ENCODE measurements at regions not wholly inside any gene's neighbourhood (a gene's known extent, or its start where the extent isn't known, plus 50 kb on each side); places are given as distances from the start of the nearest gene placed in this dataset.

GRCh38 chr9:88077071-88077617 lies 61.1 kb downstream of the SPATA31C2 start:
- Histone ChIP-seq H3K9me3 (ENCODE audit: control insufficient read depth in 2 of 3, low read length in 3 of 3) (no peaks in the 10 kb centered on the region), H3K4me3 (ENCODE audit: low read length) (no peak overlapping the region), H3K4me1 (ENCODE audit: control insufficient read depth in 2 of 2, insufficient read depth in 2 of 2, low read length in 2 of 2) (peaks cover 0 to 6% of the 10 kb centered on the region in 2 donors), H3K27me3 (ENCODE audit: control insufficient read depth in 2 of 2, insufficient read depth in 2 of 2, low read length in 2 of 2) (peaks cover 3 to 5% of the 10 kb centered on the region in 2 donors), H3K36me3 (ENCODE audit: control insufficient read depth in 2 of 3, insufficient read depth in 3 of 3, low read length in 3 of 3) (no peaks in the 10 kb centered on the region), H3K27ac (ENCODE audit: low read depth, low read length) (no peak overlapping the region)
- no peaks in the 10 kb centered on the region for H3K36me3 Mint-ChIP-seq
- H3K4me1 Mint-ChIP-seq = peaks cover 13 to 20% (median 17%) of the 10 kb centered on the region in 7 donors
- H3K27me3 Mint-ChIP-seq = peaks cover 49 to 68% (median 55%) of the 10 kb centered on the region in 5 donors
- ChIA-PET POLR2A (no interaction called here), CTCF (no interaction called here)
- DNase-seq = no peak
- no peak overlapping the region for H3K27ac Mint-ChIP-seq
- no peak for ATAC-seq
- H3K4me3 Mint-ChIP-seq = peak overlapping the region; percentile 63 to 94 (median 86)
- intact Hi-C loops (cut with micrococcal nuclease) = no loop called here
- H3K9me3 Mint-ChIP-seq = no peaks in the 10 kb centered on the region

DNA sequence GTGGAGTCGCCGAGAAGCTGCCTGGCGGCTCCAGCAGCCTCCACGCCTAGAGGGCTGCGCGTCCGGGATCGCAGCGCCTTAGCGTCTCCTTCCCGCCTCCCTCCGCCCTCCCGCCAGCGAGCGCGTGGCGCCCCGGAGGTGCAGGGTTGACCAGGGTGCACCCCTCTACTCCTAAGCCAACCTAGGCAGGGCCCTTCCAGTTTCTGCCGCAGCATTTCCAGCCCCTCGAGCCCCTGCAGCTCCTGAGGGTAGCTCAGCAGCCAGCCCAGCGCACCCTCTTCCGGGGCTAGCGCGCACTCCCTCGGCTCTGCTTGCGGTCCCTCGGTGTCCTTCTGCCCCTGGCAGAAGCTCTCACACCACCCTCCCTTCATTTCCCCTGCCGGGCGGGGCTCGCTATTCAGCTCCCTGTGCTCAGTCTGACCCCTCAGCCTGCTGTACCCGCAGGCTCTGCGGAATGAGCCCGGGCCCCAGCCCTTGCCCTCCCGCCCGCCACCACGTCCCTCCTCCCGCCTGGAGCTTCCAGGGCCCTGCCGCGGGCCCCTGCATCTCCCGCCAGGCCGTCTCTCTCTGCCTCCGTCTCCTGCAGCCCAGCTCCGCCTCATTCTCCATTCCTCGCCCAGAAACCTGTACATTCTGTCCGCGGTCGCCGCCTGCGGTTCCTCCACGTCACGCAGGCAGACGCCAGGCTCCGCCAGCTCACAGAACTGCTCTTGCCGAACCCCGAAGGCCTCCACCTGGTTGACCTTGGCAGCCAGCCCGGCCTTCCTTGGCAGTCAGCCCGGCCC lies 61.8 kb downstream of the SPATA31C2 start:
- peak overlapping the region; percentile 63 to 94 (median 86) for H3K4me3 Mint-ChIP-seq
- Histone ChIP-seq H3K4me1 (ENCODE audit: control insufficient read depth in 2 of 2, insufficient read depth in 2 of 2, low read length in 2 of 2) (peaks cover 0 to 6% of the 10 kb centered on the region in 2 donors), H3K9me3 (ENCODE audit: control insufficient read depth in 2 of 3, low read length in 3 of 3) (no peaks in the 10 kb centered on the region), H3K36me3 (ENCODE audit: control insufficient read depth in 2 of 3, insufficient read depth in 3 of 3, low read length in 3 of 3) (no peaks in the 10 kb centered on the region), H3K27ac (ENCODE audit: low read depth, low read length) (no peak overlapping the region), H3K4me3 (ENCODE audit: low read length) (peak overlapping the region; percentile 39), H3K27me3 (ENCODE audit: control insufficient read depth in 2 of 2, insufficient read depth in 2 of 2, low read length in 2 of 2) (peaks cover 3 to 5% of the 10 kb centered on the region in 2 donors)
- H3K36me3 Mint-ChIP-seq = no peaks in the 10 kb centered on the region
- POLR2A ChIA-PET = no interaction called here
- ATAC-seq = peak; percentile 68
- H3K27ac Mint-ChIP-seq = peak overlapping the region in 1 of 9 donors; percentile 74
- peak in 5 of 9 donors; percentile 4 to 43 (median 15) for DNase-seq
- H3K9me3 Mint-ChIP-seq = no peaks in the 10 kb centered on the region
- intact Hi-C loops (cut with micrococcal nuclease) = no loop called here
- H3K27me3 Mint-ChIP-seq = peaks cover 55 to 73% (median 60%) of the 10 kb centered on the region in 5 donors
- CTCF ChIA-PET = no interaction called here
- H3K4me1 Mint-ChIP-seq = peaks cover 13 to 20% (median 17%) of the 10 kb centered on the region in 7 donors

DNA sequence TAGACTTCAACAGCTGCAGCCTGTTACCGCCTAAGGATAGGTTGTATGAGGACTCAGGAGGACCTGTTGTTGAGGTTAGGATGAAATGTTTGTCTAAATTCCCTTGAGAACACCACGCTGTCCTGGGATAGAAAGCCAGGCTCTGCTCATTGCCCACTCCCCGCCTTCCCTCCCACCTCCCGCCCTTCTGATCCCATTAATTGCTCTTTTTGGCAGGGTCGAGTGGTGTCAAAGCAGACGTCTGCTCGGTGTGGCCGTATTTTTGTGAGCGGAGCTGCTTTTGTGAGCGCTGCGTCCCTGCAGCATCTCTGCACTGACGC lies 62.3 kb downstream of the SPATA31C2 start:
- CTCF ChIA-PET = no interaction called here
- H3K36me3 Mint-ChIP-seq = no peaks in the 10 kb centered on the region
- H3K9me3 Mint-ChIP-seq = no peaks in the 10 kb centered on the region
- H3K27ac Mint-ChIP-seq = peak overlapping the region in 1 of 9 donors; percentile 74
- DNase-seq (no peak), ATAC-seq (no peak)
- Histone ChIP-seq H3K27me3 (ENCODE audit: control insufficient read depth in 2 of 2, insufficient read depth in 2 of 2, low read length in 2 of 2) (peaks cover 3 to 5% of the 10 kb centered on the region in 2 donors), H3K36me3 (ENCODE audit: control insufficient read depth in 2 of 3, insufficient read depth in 3 of 3, low read length in 3 of 3) (no peaks in the 10 kb centered on the region), H3K27ac (ENCODE audit: low read depth, low read length) (no peak overlapping the region), H3K4me3 (ENCODE audit: low read length) (peak overlapping the region; percentile 39), H3K9me3 (ENCODE audit: control insufficient read depth in 2 of 3, low read length in 3 of 3) (no peaks in the 10 kb centered on the region), H3K4me1 (ENCODE audit: control insufficient read depth in 2 of 2, insufficient read depth in 2 of 2, low read length in 2 of 2) (peaks cover 0 to 6% of the 10 kb centered on the region in 2 donors)
- peak overlapping the region; percentile 35 to 94 (median 86) for H3K4me3 Mint-ChIP-seq
- H3K4me1 Mint-ChIP-seq = peaks cover 13 to 20% (median 17%) of the 10 kb centered on the region in 7 donors
- intact Hi-C loops (cut with micrococcal nuclease) = no loop called here
- peaks cover 59 to 76% (median 61%) of the 10 kb centered on the region in 5 donors for H3K27me3 Mint-ChIP-seq
- POLR2A ChIA-PET = no interaction called here

DNA sequence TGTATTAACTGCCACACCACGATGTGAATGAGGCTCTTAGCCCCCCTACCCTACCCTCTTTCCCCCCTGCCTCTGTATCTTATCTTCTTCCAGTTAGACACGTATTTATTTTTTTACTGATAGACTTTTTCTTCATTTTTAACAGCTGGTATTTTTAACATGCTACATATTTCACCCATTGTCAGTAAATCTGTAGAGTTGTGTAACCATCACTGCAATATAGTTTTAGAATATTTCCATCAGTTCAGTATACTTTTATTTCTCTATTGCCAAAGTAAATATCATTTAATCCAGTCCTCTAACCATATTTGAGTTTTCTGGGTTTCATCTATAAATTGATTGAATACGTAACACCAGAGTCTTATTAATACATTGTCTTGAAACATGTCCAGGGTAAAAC lies 62.8 kb downstream of the SPATA31C2 start:
- CTCF ChIA-PET = no interaction called here
- Mint-ChIP-seq H3K27ac (no peak overlapping the region), H3K4me3 (peak overlapping the region in 9 of 10 donors; percentile 19 to 94 (median 87)), H3K36me3 (no peaks in the 10 kb centered on the region), H3K9me3 (no peaks in the 10 kb centered on the region), H3K27me3 (peaks cover 61 to 79% (median 64%) of the 10 kb centered on the region in 5 donors), H3K4me1 (peaks cover 13 to 20% (median 17%) of the 10 kb centered on the region in 7 donors)
- Histone ChIP-seq H3K27me3 (ENCODE audit: control insufficient read depth in 2 of 2, insufficient read depth in 2 of 2, low read length in 2 of 2) (peaks cover 3 to 7% of the 10 kb centered on the region in 2 donors), H3K27ac (ENCODE audit: low read depth, low read length) (no peak overlapping the region), H3K4me3 (ENCODE audit: low read length) (no peak overlapping the region), H3K9me3 (ENCODE audit: control insufficient read depth in 2 of 3, low read length in 3 of 3) (no peaks in the 10 kb centered on the region), H3K36me3 (ENCODE audit: control insufficient read depth in 2 of 3, insufficient read depth in 3 of 3, low read length in 3 of 3) (no peaks in the 10 kb centered on the region), H3K4me1 (ENCODE audit: control insufficient read depth in 2 of 2, insufficient read depth in 2 of 2, low read length in 2 of 2) (peaks cover 0 to 6% of the 10 kb centered on the region in 2 donors)
- ATAC-seq = no peak
- no peak for DNase-seq
- POLR2A ChIA-PET = no interaction called here
- intact Hi-C loops (cut with micrococcal nuclease) = no loop called here

DNA sequence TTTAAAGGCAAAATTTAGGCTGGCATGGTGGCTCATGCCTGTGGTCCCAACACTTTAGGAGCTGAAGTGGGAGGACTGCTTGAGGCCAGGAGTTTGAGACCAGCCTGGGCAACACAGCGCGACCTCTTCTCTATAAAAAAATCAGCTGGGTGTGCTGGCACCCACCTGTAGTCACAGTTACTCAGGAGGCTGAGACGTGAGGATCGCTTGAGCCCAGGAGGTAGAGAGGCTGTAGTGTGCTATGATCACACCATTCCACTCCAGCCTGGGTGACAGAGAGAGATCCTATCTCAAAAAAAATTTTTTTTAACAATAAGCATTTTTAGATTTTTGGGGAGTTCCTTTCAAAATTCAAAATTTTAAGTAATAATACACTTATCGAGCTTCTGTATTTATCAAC lies 63.3 kb downstream of the SPATA31C2 start:
- DNase-seq = no peak
- Histone ChIP-seq H3K27me3 (ENCODE audit: control insufficient read depth in 2 of 2, insufficient read depth in 2 of 2, low read length in 2 of 2) (peaks cover 3 to 7% of the 10 kb centered on the region in 2 donors), H3K4me3 (ENCODE audit: low read length) (no peak overlapping the region), H3K9me3 (ENCODE audit: control insufficient read depth in 2 of 3, low read length in 3 of 3) (no peaks in the 10 kb centered on the region), H3K4me1 (ENCODE audit: control insufficient read depth in 2 of 2, insufficient read depth in 2 of 2, low read length in 2 of 2) (peaks cover 0 to 6% of the 10 kb centered on the region in 2 donors), H3K27ac (ENCODE audit: low read depth, low read length) (no peak overlapping the region), H3K36me3 (ENCODE audit: control insufficient read depth in 2 of 3, insufficient read depth in 3 of 3, low read length in 3 of 3) (no peaks in the 10 kb centered on the region)
- Mint-ChIP-seq H3K4me3 (peak overlapping the region in 1 of 10 donors; percentile 3), H3K27ac (no peak overlapping the region), H3K27me3 (peaks cover 63 to 83% (median 68%) of the 10 kb centered on the region in 5 donors), H3K36me3 (no peaks in the 10 kb centered on the region), H3K4me1 (peaks cover 13 to 20% (median 17%) of the 10 kb centered on the region in 7 donors), H3K9me3 (no peaks in the 10 kb centered on the region)
- ATAC-seq = no peak
- ChIA-PET CTCF (no interaction called here), POLR2A (no interaction called here)
- intact Hi-C loops (cut with micrococcal nuclease) = no loop called here

- no peak overlapping the region for H3K27ac ChIP-seq (ENCODE audit: low read depth, low read length)
- ATAC-seq = no peak
- no peak overlapping the region for H3K4me3 ChIP-seq (ENCODE audit: low read length)
- Mint-ChIP-seq H3K36me3 (no peaks in the 10 kb centered on the region), H3K9me3 (no peaks in the 10 kb centered on the region), H3K4me1 (peaks cover 13 to 20% (median 17%) of the 10 kb centered on the region in 7 donors), H3K27me3 (peaks cover 62 to 73% (median 72%) of the 10 kb centered on the region in 5 donors), H3K27ac (no peak overlapping the region), H3K4me3 (no peak overlapping the region)
- no peaks in the 10 kb centered on the region for H3K36me3 ChIP-seq (ENCODE audit: control insufficient read depth in 2 of 3, insufficient read depth in 3 of 3, low read length in 3 of 3)
- ChIA-PET CTCF (no interaction called here), POLR2A (no interaction called here)
- H3K4me1 ChIP-seq (ENCODE audit: control insufficient read depth in 2 of 2, insufficient read depth in 2 of 2, low read length in 2 of 2) = peaks cover 0 to 6% of the 10 kb centered on the region in 2 donors
- DNase-seq = no peak
- H3K9me3 ChIP-seq (ENCODE audit: control insufficient read depth in 2 of 3, low read length in 3 of 3) = no peaks in the 10 kb centered on the region
- H3K27me3 ChIP-seq (ENCODE audit: control insufficient read depth in 2 of 2, insufficient read depth in 2 of 2, low read length in 2 of 2) = peaks cover 3 to 7% of the 10 kb centered on the region in 2 donors
- intact Hi-C loops (cut with micrococcal nuclease) = no loop called here
Measured at GRCh38 chr9:88072831-88073375, 65.4 kb downstream of the SPATA31C2 start.

Data from naive thymus-derived CD4-positive, alpha-beta T cell (primary cell).